Stomach (tissue), 8 donors: ENCODE measurements at regions not wholly inside any gene's neighbourhood (a gene's known extent, or its start where the extent isn't known, plus 50 kb on each side); places are given as distances from the start of the nearest gene placed in this dataset.

Source experiments
- DNase-seq, 2 donors: peaks; one replicate each; pipeline versions ENCODE4 v3.0.0 to v3.0.0-alpha.2; 2013 to 2019
- H3K27ac ChIP-seq, 5 donors: fragments of 200-600 bp in 4 of 5; sonication (generic) in 4 of 5; one replicate each; pipeline ENCODE4 v1.5.1; 2013 to 2019; ENCODE audit warnings: mild to moderate bottlenecking in 1 of 5, moderate library complexity in 1 of 5
- H3K27me3 ChIP-seq, 3 donors: fragments of 200-600 bp; sonication (generic); one replicate each; pipeline ENCODE4 v1.5.1; 2017 to 2019; ENCODE audit warnings: mixed run types in 1 of 3
- H3K36me3 ChIP-seq, 4 donors: fragments of 200-600 bp; sonication (generic); 1 replicate in 3 of 4; 2 replicates in 1 of 4; pipeline ENCODE4 v1.5.1; 2016 to 2019
- H3K4me1 ChIP-seq, 4 donors: fragments of 200-600 bp; sonication (generic); one replicate each; pipeline ENCODE4 v1.5.1; 2016 to 2019
- H3K4me3 ChIP-seq, 4 donors: fragments of 200-600 bp; sonication (generic) in 3 of 4; one replicate each; pipeline ENCODE4 v1.5.1; 2016 to 2019; ENCODE audit warnings: mild to moderate bottlenecking in 1 of 4
- H3K9me3 ChIP-seq, 4 donors: fragments of 200-600 bp; sonication (generic); one replicate each; pipeline ENCODE4 v1.5.1; 2016 to 2019
- CTCF ChIP-seq, 7 experiments: fragments of 450-650 bp in 4 of 7; fragments of 200-600 bp in 3 of 7; sonication (generic) in 3 of 7; IDR thresholded peaks; one replicate each; pipeline ENCODE4 v1.5.1; 2016 to 2019; ENCODE audit warnings: antibody characterized with exemption in 7 of 7, control low read depth in 2 of 7, mild to moderate bottlenecking in 1 of 7
- EP300 ChIP-seq: sonication (generic); formaldehyde crosslinking; IDR thresholded peaks from one replicate; pipeline ENCODE4 v1.6.1; 2017; ENCODE audit warnings: antibody characterized with exemption
- POLR2A ChIP-seq, 4 donors: fragments of 450-650 bp; IDR thresholded peaks; one replicate each; pipeline ENCODE4 v1.6.1; 2016; ENCODE audit warnings: antibody characterized with exemption in 4 of 4, control low read depth in 2 of 4, mild to moderate bottlenecking in 1 of 4, moderate library complexity in 1 of 4
- POLR2AphosphoS5 ChIP-seq, 3 donors: sonication (generic); formaldehyde crosslinking; IDR thresholded peaks; one replicate each; pipeline ENCODE4 v1.6.1; 2016; ENCODE audit warnings: antibody characterized with exemption in 3 of 3
- WGBS, 5 donors: extraction: QIAGEN DNeasy Blood & Tissue Kit in 3 of 5; methylation state at CpG; one replicate each; pipeline versions ENCODE4 v1.1.5 to v1.1.7; 2013 to 2018; 5-methylcytosine and 5-hydroxymethylcytosine counted together
- intact Hi-C: fragments of 100-400 bp; cut with DNase I; formaldehyde crosslinking; loops from one replicate; pipeline ENCODE4 v1.15.1; 2023; ENCODE audit warnings: low total_unique reads
- donor health status: healthy with polysubstance abuse.
- donor health status: Bipolar disorder and iron deficiency.
- donor health status: healthy.

GRCh38 chrX:18010253-18010652 is 149.2 kb upstream of the RAI2 start:
- intact Hi-C loops: no loop called here
- DNase-seq: peak in 1 of 2 donors; percentile 24
- Histone ChIP-seq H3K36me3 (no peaks in the 10 kb centered on the region), H3K4me3 (no peak overlapping the region), H3K4me1 (no peaks in the 10 kb centered on the region), H3K27me3 (peaks cover 0 to 5% (median 0%) of the 10 kb centered on the region in 3 donors), H3K27ac (no peak overlapping the region), H3K9me3 (peaks cover 0 to 5% (median 0%) of the 10 kb centered on the region in 4 donors)
- TF ChIP-seq EP300 (no peak), POLR2AphosphoS5 (IDR thresholded peaks at IDR 0.05) (no peak), POLR2A (IDR thresholded peaks at IDR 0.05) (no peak), CTCF (IDR thresholded peaks at IDR 0.05) (no peak)
- WGBS, 5 donors: 44 to 76% (median 68%) methylated on average over 4 of the region's 4 CpGs

GRCh38 chrX:18003876-18004275 is 142.8 kb upstream of the RAI2 start:
- Histone ChIP-seq H3K9me3 (peaks cover 0 to 3% (median 0%) of the 10 kb centered on the region in 4 donors), H3K27me3 (peaks cover 0 to 3% (median 0%) of the 10 kb centered on the region in 3 donors), H3K27ac (no peak overlapping the region), H3K4me3 (no peak overlapping the region), H3K36me3 (no peaks in the 10 kb centered on the region), H3K4me1 (no peaks in the 10 kb centered on the region)
- WGBS, 5 donors: 65 to 79% (median 73%) methylated on average over 5 of the region's 5 CpGs
- DNase-seq: no peak
- TF ChIP-seq POLR2A (IDR thresholded peaks at IDR 0.05) (no peak), CTCF (IDR thresholded peaks at IDR 0.05) (no peak), POLR2AphosphoS5 (IDR thresholded peaks at IDR 0.05) (no peak), EP300 (no peak)
- intact Hi-C loops: no loop called here

GRCh38 chrX:18002791-18003190 is 141.7 kb upstream of the RAI2 start:
- TF ChIP-seq CTCF (IDR thresholded peaks at IDR 0.05) (no peak), EP300 (no peak), POLR2A (IDR thresholded peaks at IDR 0.05) (no peak), POLR2AphosphoS5 (IDR thresholded peaks at IDR 0.05) (no peak)
- H3K27ac ChIP-seq: no peak overlapping the region
- H3K4me3 ChIP-seq: no peak overlapping the region
- H3K9me3 ChIP-seq: peaks cover 0 to 4% (median 0%) of the 10 kb centered on the region in 4 donors
- peaks cover 0 to 3% (median 0%) of the 10 kb centered on the region in 3 donors for H3K27me3 ChIP-seq
- no peaks in the 10 kb centered on the region for H3K4me1 ChIP-seq
- no peaks in the 10 kb centered on the region for H3K36me3 ChIP-seq
- intact Hi-C loops: no loop called here
- WGBS, 5 donors: 63 to 88% (median 80%) methylated on average over 3 of the region's 3 CpGs
- peak in 1 of 2 donors; percentile 11 for DNase-seq

GRCh38 chrX:17994429-17994828 is 133.3 kb upstream of the RAI2 start:
- no peak overlapping the region for H3K4me3 ChIP-seq
- no peak for TF ChIP-seq CTCF (IDR thresholded peaks at IDR 0.05)
- no peak for TF ChIP-seq POLR2A (IDR thresholded peaks at IDR 0.05)
- TF ChIP-seq EP300: no peak
- TF ChIP-seq POLR2AphosphoS5 (IDR thresholded peaks at IDR 0.05): no peak
- intact Hi-C loops: no loop called here
- H3K27me3 ChIP-seq: no peaks in the 10 kb centered on the region
- no peaks in the 10 kb centered on the region for H3K4me1 ChIP-seq
- H3K27ac ChIP-seq: no peak overlapping the region
- DNase-seq: no peak
- H3K36me3 ChIP-seq: no peaks in the 10 kb centered on the region
- H3K9me3 ChIP-seq: peaks cover 0 to 4% (median 0%) of the 10 kb centered on the region in 4 donors
- WGBS, 5 donors: 51 to 79% (median 67%) methylated on average over 2 of the region's 2 CpGs
